Activated naive CD4-positive, alpha-beta T cell treated with anti-CD3 and anti-CD28 coated beads, Interleukin-2, amount 10 ng/mL, durations not matched to agents 7 days and 5 days (primary cell): ENCODE measurements at regions not wholly inside any gene's neighbourhood (a gene's known extent, or its start where the extent isn't known, plus 50 kb on each side); places are given as distances from the start of the nearest gene placed in this dataset.
A peak's percentile ranks its signal among the peaks of the same experiment; 100 is the strongest.

Experiments
- CTCF ChIA-PET: fragments of 350-600 bp; sonication (Branson Sonifier 250); formaldehyde crosslinking; loops from one replicate; lab custom pipeline; 2021; ENCODE audit warnings: antibody characterized with exemption; lab: Charles Lee
- DNase-seq: peaks from one replicate; pipeline ENCODE4 v3.0.0-alpha.2; 2020
- H3K27ac Mint-ChIP-seq: one replicate; pipeline ENCODE4 v1.8.0; 2021; ENCODE audit warnings: mild to moderate bottlenecking, moderate library complexity, mixed read lengths
- H3K27me3 Mint-ChIP-seq: one replicate; pipeline ENCODE4 v1.8.0; 2021; ENCODE audit warnings: mild to moderate bottlenecking, mixed read lengths
- H3K36me3 Mint-ChIP-seq: one replicate; pipeline ENCODE4 v1.8.0; 2021; ENCODE audit warnings: mixed read lengths
- H3K4me1 Mint-ChIP-seq: one replicate; pipeline ENCODE4 v1.8.0; 2021; ENCODE audit warnings: mixed read lengths
- H3K4me3 Mint-ChIP-seq: one replicate; pipeline ENCODE4 v1.8.0; 2021; ENCODE audit warnings: mild to moderate bottlenecking, moderate library complexity, mixed read lengths
- H3K9me3 Mint-ChIP-seq: one replicate; pipeline ENCODE4 v1.8.0; 2021; ENCODE audit warnings: mixed read lengths

- Mint-ChIP-seq H3K27me3 (peaks cover 2% of the 10 kb centered on the region), H3K36me3 (no peaks in the 10 kb centered on the region), H3K4me3 (no peak overlapping the region), H3K27ac (no peak overlapping the region), H3K4me1 (no peaks in the 10 kb centered on the region), H3K9me3 (no peaks in the 10 kb centered on the region)
- DNase-seq, result no peak
- CTCF ChIA-PET, result no interaction called here
Observed at GRCh38 chr17:34122515-34122914, 132.6 kb upstream of the CCL2 start.

DNA sequence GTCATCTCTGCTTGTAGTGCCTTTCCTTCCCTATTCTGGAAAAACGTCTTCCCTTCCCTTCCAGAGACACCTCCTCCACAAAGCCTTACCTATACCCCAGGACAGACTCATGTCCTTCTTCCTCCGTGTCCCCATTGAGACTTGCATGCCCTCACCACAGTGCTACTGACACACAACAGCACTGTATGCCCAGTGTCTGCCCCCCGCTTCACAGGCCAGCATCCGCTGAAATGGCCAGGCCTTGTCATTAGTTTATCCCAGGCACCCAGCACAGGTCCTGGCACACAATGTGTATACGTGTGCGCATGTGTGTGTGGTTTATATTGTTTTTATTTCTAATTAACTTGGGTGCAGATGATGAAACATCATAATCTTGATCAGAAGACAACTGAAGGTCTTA lies 130.1 kb upstream of the CCL2 start:
- Mint-ChIP-seq H3K9me3 (no peaks in the 10 kb centered on the region), H3K4me3 (no peak overlapping the region), H3K27me3 (no peaks in the 10 kb centered on the region), H3K27ac (no peak overlapping the region), H3K36me3 (no peaks in the 10 kb centered on the region), H3K4me1 (no peaks in the 10 kb centered on the region)
- DNase-seq, result no peak
- CTCF ChIA-PET, result no interaction called here

GRCh38 chr17:34125921-34126320 lies 129.2 kb upstream of the CCL2 start:
- Mint-ChIP-seq H3K27me3 (no peaks in the 10 kb centered on the region), H3K36me3 (no peaks in the 10 kb centered on the region), H3K4me1 (no peaks in the 10 kb centered on the region), H3K4me3 (no peak overlapping the region), H3K9me3 (no peaks in the 10 kb centered on the region), H3K27ac (no peak overlapping the region)
- DNase-seq, result no peak
- CTCF ChIA-PET, result interaction anchor here (0.6 kb wide), 1 partner anchor 1849 kb away, joined by 3 read pairs; no protein-coding TSS in a partner anchor

GRCh38 chr17:34126496-34126895 lies 128.6 kb upstream of the CCL2 start:
- Mint-ChIP-seq H3K4me3 (no peak overlapping the region), H3K27me3 (no peaks in the 10 kb centered on the region), H3K27ac (no peak overlapping the region), H3K36me3 (no peaks in the 10 kb centered on the region), H3K9me3 (no peaks in the 10 kb centered on the region), H3K4me1 (no peaks in the 10 kb centered on the region)
- CTCF ChIA-PET, result no interaction called here
- DNase-seq, result no peak

DNA sequence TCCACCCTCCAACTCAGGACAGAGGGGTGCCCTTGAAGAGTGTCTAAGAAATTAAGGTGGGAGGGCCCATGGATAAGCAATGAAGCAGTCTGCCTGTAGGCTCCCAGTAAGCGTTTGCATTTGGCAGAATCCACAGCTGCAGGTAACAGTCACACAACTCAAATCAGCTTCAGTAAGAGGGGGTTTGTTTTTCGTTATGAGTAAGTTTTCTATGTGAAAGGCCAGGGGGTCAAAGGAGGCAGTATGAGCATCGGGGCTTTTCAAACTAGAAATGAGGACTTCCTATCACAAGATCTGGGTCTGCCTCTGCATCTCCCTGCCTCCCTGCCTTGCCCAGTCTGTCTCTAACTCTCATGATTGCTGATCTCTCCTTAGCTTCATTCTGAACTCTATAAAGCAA lies 128.1 kb upstream of the CCL2 start:
- CTCF ChIA-PET, result no interaction called here
- H3K36me3 Mint-ChIP-seq, result no peaks in the 10 kb centered on the region
- no peaks in the 10 kb centered on the region for H3K27me3 Mint-ChIP-seq
- no peak overlapping the region for H3K4me3 Mint-ChIP-seq
- no peak for DNase-seq
- no peaks in the 10 kb centered on the region for H3K9me3 Mint-ChIP-seq
- H3K27ac Mint-ChIP-seq, result no peak overlapping the region
- no peaks in the 10 kb centered on the region for H3K4me1 Mint-ChIP-seq

DNA sequence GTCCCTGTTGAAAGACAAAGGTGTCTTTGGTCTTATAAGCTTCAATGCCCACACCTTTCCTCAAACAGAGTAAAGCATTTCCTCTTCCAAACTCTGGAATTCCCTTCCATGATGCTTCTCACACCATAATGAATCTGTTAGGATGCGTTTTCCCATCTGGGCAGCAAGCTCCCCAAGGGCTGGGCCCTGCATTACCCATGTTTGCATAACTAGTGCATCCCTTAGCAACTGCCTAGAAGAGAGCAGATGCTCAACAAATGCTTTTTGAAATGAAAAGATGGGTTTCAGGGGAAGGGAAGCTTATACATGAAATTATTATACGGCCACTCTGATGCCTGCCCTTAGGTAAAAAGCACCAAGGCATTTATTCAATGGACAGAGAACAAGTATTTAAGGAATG lies 124.5 kb upstream of the CCL2 start:
- no peak for DNase-seq
- Mint-ChIP-seq H3K36me3 (no peaks in the 10 kb centered on the region), H3K27me3 (no peaks in the 10 kb centered on the region), H3K4me3 (no peak overlapping the region), H3K4me1 (no peaks in the 10 kb centered on the region), H3K27ac (no peak overlapping the region), H3K9me3 (no peaks in the 10 kb centered on the region)
- CTCF ChIA-PET, result interaction anchor here (1.2 to 1.7 kb wide), 2 partner anchors 16 to 17 kb away, joined by 3 to 7 read pairs; no protein-coding TSS in a partner anchor

DNA sequence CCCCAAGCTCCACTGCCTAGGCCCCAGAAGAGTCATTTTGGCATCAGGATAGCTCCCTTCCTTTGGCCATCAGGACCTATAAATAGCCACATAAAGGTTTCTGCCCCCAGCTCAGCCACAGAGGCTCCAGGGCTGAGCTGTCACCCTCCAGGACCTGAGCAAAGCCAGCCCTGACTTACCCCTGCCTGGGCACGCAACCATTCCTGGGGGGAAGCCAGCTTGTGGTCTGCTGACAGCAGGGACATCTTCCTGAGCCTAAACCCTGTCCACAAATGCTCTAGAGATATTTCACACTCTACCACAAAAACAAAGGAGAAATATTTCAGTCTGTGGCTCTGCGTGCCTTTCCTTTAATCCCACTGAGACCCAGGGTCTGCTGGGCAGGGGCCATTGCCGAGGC lies 123.7 kb upstream of the CCL2 start:
- Mint-ChIP-seq H3K27ac (no peak overlapping the region), H3K4me1 (no peaks in the 10 kb centered on the region), H3K4me3 (no peak overlapping the region), H3K9me3 (no peaks in the 10 kb centered on the region), H3K27me3 (no peaks in the 10 kb centered on the region), H3K36me3 (no peaks in the 10 kb centered on the region)
- CTCF ChIA-PET, result interaction anchor here (1.2 to 1.7 kb wide), 2 partner anchors 15 to 18 kb away, joined by 3 to 7 read pairs; no protein-coding TSS in a partner anchor
- DNase-seq, result no peak

- H3K36me3 Mint-ChIP-seq, result no peaks in the 10 kb centered on the region
- no peak overlapping the region for H3K27ac Mint-ChIP-seq
- no peak overlapping the region for H3K4me3 Mint-ChIP-seq
- no peaks in the 10 kb centered on the region for H3K27me3 Mint-ChIP-seq
- CTCF ChIA-PET, result no interaction called here
- no peaks in the 10 kb centered on the region for H3K9me3 Mint-ChIP-seq
- DNase-seq, result no peak
- no peaks in the 10 kb centered on the region for H3K4me1 Mint-ChIP-seq
Observed at GRCh38 chr17:34133350-34133749, 121.7 kb upstream of the CCL2 start.

GRCh38 chr17:34135841-34136240 lies 119.2 kb upstream of the CCL2 start:
- Mint-ChIP-seq H3K36me3 (no peaks in the 10 kb centered on the region), H3K27me3 (peaks cover 4% of the 10 kb centered on the region), H3K4me3 (no peak overlapping the region), H3K4me1 (no peaks in the 10 kb centered on the region), H3K9me3 (no peaks in the 10 kb centered on the region), H3K27ac (no peak overlapping the region)
- CTCF ChIA-PET, result interaction anchor here (1.6 kb wide), 1 partner anchor 35 kb away, joined by 5 read pairs; no protein-coding TSS in a partner anchor
- DNase-seq, result no peak

- H3K27ac Mint-ChIP-seq, result no peak overlapping the region
- CTCF ChIA-PET, result no interaction called here
- H3K36me3 Mint-ChIP-seq, result no peaks in the 10 kb centered on the region
- H3K27me3 Mint-ChIP-seq, result peaks cover 8% of the 10 kb centered on the region
- no peak for DNase-seq
- H3K4me1 Mint-ChIP-seq, result no peaks in the 10 kb centered on the region
- no peak overlapping the region for H3K4me3 Mint-ChIP-seq
- H3K9me3 Mint-ChIP-seq, result no peaks in the 10 kb centered on the region
Observed at GRCh38 chr17:34140006-34140405, 115.1 kb upstream of the CCL2 start.

DNA sequence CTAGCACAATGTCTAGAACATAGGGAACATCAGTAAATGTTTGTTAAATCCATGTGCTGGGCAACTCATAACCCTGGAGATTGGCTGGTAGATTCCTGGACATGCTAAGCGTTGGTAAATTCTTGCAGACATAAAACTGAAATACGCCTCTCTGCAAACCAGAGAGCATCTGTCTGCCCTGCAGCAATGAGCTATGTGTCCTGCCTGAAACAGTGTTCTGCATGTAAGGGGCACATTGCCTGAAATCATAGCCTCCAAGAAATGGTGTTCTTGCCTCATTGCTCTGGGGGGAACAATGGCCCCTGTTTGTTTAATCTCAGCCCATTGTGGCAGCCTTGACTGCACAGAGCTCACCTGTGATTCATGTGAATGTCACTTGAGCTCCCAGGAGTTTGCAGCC lies 113.5 kb upstream of the CCL2 start:
- CTCF ChIA-PET, result no interaction called here
- Mint-ChIP-seq H3K27me3 (peaks cover 9% of the 10 kb centered on the region), H3K36me3 (no peaks in the 10 kb centered on the region), H3K4me3 (no peak overlapping the region), H3K4me1 (no peaks in the 10 kb centered on the region), H3K27ac (no peak overlapping the region), H3K9me3 (no peaks in the 10 kb centered on the region)
- no peak for DNase-seq

GRCh38 chr17:34143430-34143829 lies 111.7 kb upstream of the CCL2 start:
- DNase-seq, result no peak
- Mint-ChIP-seq H3K4me3 (no peak overlapping the region), H3K27me3 (peaks cover 8% of the 10 kb centered on the region), H3K27ac (no peak overlapping the region), H3K36me3 (no peaks in the 10 kb centered on the region), H3K9me3 (no peaks in the 10 kb centered on the region), H3K4me1 (no peaks in the 10 kb centered on the region)
- CTCF ChIA-PET, result interaction anchor here (0.6 kb wide), 1 partner anchor 90 kb away, joined by 3 read pairs; no protein-coding TSS in a partner anchor

- Mint-ChIP-seq H3K36me3 (no peaks in the 10 kb centered on the region), H3K4me3 (no peak overlapping the region), H3K4me1 (no peaks in the 10 kb centered on the region), H3K27me3 (peaks cover 4% of the 10 kb centered on the region), H3K9me3 (no peaks in the 10 kb centered on the region), H3K27ac (no peak overlapping the region)
- DNase-seq, result peak; percentile 79
- CTCF ChIA-PET, result interaction anchor here (0.7 to 4.7 kb wide), 16 partner anchors 9 to 374 kb away, joined by 3 to 30 read pairs (median 4); no protein-coding TSS in a partner anchor
Observed at GRCh38 chr17:34146440-34147043, 108.5 kb upstream of the CCL2 start.

DNA sequence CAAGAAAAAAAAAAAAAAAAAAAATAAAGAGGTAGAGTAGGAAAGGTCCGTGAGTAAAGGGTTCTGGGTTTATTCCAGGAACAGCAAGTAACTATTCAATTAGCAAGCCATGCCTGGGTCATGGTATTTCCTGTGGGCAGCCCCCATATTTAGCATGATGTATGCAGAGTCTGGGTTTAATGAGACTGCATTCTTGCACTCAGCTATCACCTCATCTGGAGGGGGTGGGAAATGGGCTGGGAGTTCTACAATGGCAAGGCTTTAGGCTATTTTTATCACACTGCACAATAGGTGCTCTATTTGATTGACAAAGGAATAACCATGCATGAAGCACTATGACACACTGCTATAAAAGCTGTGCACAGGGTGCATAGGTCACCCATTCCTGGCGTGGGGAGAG lies 104.0 kb upstream of the CCL2 start:
- no peak for DNase-seq
- Mint-ChIP-seq H3K9me3 (no peaks in the 10 kb centered on the region), H3K27me3 (peaks cover 23% of the 10 kb centered on the region), H3K36me3 (no peaks in the 10 kb centered on the region), H3K27ac (no peak overlapping the region), H3K4me1 (peaks cover 8% of the 10 kb centered on the region), H3K4me3 (no peak overlapping the region)
- CTCF ChIA-PET, result interaction anchor here (1.0 to 1.2 kb wide), 2 partner anchors 20 to 226 kb away, joined by 3 read pairs; no protein-coding TSS in a partner anchor

- Mint-ChIP-seq H3K9me3 (no peaks in the 10 kb centered on the region), H3K4me3 (no peak overlapping the region), H3K4me1 (peaks cover 8% of the 10 kb centered on the region), H3K27ac (no peak overlapping the region), H3K36me3 (no peaks in the 10 kb centered on the region), H3K27me3 (peaks cover 51% of the 10 kb centered on the region)
- no peak for DNase-seq
- CTCF ChIA-PET, result interaction anchor here (1.0 kb wide), 1 partner anchor 16 kb away, joined by 4 read pairs; no protein-coding TSS in a partner anchor
Observed at GRCh38 chr17:34153991-34154390, 101.1 kb upstream of the CCL2 start.
